ENCODE measurements at regions not wholly inside any gene's neighbourhood (a gene's known extent, or its start where the extent isn't known, plus 50 kb on each side); places are given as distances from the start of the nearest gene placed in this dataset.

GRCh38 chr19:28876609-28877123, 336.3 kb downstream of the UQCRFS1 start:
- DNase-seq: no peak

DNA sequence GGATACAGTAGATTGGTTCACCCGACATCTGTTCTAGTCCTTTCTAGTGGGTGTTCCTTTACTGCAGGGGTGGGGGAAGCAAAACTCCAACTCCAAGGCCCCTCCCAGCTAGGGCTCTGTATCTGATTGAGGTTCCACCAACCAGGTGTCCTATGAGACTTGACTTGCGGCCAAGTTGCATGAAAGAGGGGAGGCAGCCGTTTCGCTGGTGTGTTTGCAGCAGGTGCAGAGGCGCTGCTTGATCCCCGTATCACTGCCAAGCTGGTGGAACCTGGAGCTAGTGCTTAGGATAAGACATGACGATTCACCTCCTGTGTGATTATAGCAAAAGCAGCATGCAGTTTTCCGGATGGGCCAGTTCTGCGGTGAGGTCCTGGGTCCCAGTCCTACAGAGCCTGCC, 338.2 kb downstream of the UQCRFS1 start:
- no peak for DNase-seq

DNA sequence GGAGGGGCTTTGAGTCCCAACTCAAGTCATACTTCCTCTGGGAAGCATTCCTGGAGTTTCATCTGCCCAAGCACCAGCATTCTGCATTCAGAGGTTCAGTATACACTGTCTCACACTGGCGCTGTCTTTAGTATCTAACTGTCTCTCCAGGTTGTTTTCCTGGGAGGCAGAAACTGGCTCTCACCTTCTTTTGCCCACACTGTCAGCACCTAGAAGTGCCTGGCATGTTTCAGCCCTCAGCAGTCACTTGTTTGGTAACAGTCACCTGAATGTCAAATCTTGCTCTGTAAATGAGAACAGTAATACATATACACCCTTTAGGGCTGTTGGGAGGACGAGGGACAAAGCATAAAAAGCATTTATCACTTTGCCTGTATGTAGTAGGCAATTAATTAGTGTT, 339.6 kb downstream of the UQCRFS1 start:
- no peak for DNase-seq

DNA sequence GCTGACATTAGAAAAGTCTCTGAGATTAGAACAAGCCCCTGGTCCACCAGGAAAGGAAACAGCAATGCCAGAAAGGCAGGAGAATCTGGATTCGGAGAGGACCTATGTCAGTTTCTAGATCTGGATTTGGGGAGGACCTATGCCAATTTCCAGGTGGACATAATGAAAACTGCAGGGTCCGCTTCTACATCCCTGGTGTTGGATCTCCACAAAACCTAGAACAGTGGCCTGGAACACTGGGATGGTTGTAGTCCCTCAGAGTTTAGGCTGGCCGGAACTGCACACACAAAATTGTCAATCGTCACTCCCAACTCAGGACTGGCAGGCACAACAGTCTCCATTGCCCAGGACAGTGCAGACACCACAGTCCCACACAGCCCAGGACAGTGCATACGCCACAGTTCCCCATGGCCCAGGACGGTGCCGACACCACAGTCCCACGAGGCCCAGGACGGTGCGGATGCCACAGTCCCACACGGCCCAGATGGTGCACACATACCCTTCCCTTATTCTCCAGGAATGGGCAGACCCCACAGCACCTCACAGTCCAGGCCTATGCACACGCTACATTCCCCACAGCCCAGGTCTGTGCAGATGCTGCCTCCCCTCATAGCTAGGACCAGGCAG, 341.7 kb downstream of the UQCRFS1 start:
- DNase-seq: no peak

- DNase-seq: no peak
These were observed 343.5 kb downstream of the UQCRFS1 start for GRCh38 chr19:28869459-28869858.

DNA sequence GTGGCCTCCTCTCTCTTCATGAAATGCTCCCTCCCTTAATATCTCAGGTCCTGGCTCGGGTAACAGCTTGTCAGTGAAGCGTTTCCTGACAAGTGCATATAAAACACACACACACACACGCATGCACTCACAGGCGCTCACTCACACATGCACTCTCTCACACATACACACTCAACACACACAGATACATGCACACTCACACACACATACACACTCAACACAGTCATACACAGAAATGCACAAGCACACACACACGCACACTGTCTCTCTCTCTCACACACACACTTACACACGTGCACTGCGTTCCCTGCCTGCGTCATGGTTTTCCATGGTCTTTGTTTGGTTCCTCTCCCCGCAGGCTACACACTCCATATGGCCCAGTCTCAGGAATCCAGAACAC, 344.1 kb downstream of the UQCRFS1 start:
- no peak for DNase-seq

DNA sequence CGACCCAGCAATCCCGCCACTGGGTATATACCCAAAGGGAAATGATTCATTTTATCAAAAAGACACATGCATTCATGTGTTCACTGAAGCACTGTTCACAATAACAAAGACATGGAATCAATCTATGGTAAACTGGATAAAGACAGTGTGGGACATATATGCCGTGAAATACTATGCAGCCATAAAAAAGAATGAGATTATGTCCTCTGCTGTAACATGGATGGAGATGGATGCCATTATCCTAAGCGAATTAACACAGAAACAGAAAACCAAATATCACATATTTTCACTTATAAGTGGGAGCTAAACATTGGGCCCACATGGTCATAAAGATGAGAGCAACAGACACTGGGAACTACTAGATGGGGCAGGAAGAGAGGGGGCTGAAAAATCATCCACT, 345.0 kb downstream of the UQCRFS1 start:
- DNase-seq: no peak

- DNase-seq: no peak
These were observed 348.3 kb downstream of the UQCRFS1 start for GRCh38 chr19:28864577-28865042.

DNA sequence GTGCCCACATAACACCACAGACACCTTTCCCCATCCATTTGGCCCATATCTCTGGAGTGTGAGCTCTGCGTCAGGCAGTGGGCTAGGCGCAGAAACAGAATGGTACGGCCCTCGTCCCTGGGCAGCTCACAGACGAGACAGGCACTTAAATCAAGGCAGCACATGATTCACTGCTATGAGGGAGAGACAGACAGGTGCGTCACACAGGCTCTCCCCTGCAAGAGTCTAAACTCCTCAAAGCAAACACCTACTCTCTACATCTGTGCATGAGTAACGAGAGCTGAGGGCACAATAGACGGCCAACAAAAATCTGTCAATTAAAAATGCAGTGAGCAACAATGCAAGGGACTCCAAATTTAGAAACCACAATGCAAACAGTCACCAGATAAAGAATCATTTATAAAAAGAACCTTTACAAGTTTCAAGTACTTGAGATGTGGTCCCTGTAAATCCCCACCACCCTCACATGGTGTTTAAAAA, 348.9 kb downstream of the UQCRFS1 start:
- no peak for DNase-seq

DNA sequence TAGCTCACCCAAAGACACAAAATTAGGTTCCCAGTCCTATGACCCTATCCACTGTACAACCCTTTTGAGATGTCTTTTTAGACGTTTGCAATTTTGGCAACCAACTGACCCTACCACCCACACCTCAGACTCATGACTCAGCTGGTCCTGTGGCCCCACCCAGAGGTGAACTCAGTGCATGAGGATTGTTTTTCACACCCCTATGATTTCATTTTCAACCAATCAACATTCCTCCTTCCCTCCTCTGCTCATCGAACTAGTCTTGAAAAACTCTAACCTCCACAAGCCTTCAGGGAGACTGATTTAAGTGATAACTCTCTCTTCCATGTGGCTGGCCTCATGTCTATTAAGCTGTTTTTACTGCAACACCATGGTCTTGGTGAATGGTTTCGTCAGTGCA, 350.7 kb downstream of the UQCRFS1 start:
- no peak for DNase-seq

DNA sequence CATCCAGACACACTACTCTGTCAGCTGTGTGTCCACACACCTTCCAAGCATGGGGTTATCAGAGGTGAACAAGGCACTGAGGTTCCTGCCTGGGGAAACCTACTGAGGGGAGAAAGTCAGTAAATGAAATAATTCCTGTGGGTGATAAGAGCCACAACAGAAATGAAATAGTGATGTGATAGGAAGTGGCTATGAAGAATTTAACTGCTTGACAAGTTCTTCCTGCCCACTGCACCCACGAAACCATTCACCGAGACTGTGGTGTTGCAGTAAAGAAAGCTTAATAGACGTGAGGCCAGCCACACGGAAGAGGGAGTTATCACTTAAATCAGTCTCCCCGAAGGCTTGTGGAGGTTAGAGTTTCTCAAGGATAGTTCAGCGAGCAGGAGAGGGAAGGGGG, 353.1 kb downstream of the UQCRFS1 start:
- DNase-seq: no peak

DNA sequence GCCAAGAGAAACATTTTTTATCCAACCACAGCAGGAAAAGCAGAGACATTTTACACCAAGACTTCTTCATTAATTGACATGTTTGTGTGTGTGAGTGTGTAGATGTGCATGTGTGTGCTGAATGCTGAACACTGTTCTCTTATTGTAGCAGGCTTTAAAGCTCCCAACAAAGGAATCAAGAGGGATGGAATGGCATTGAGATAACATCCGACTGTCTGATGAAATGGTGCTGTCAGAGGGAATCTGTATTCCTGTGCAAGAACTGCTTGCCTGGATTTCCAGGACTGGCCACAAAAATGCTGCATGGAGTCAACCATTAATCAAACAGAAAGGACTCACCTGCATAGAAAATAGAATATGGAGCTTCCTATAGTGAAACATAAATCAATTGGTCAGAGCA, 354.0 kb downstream of the UQCRFS1 start:
- no peak for DNase-seq

DNA sequence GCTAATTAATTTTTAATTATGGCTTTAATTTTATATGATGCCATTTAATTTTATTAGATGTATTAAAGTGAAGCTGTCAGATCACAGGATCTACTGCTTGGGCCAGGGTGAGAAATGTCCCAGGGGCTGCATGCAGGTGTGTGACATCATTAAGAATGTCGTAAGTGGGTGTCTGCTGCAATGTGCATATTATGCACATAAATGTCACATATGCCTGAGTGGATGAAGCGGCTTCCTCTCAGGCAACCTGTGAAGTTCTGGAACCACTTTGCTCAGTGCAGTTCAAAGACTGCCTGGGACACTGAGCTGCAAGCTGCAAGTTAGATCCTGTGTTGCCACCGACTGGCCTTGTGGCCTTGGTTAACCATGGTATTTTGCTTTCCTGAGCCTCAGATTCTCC, 355.0 kb downstream of the UQCRFS1 start:
- no peak for DNase-seq

- DNase-seq: no peak
These were observed 357.7 kb downstream of the UQCRFS1 start for GRCh38 chr19:28855216-28855615.

GRCh38 chr19:28847468-28847867, 365.5 kb downstream of the UQCRFS1 start:
- DNase-seq: no peak

- no peak for DNase-seq
These were observed 366.7 kb downstream of the UQCRFS1 start for GRCh38 chr19:28846094-28846812.

GRCh38 chr19:28843761-28844492, 369.0 kb downstream of the UQCRFS1 start:
- no peak for DNase-seq

GRCh38 chr19:28841531-28841930, 371.4 kb downstream of the UQCRFS1 start:
- DNase-seq: no peak

- DNase-seq: no peak
These were observed 372.1 kb downstream of the UQCRFS1 start for GRCh38 chr19:28840891-28841290.

GRCh38 chr19:28839455-28839854, 373.5 kb downstream of the UQCRFS1 start:
- DNase-seq: no peak

DNA sequence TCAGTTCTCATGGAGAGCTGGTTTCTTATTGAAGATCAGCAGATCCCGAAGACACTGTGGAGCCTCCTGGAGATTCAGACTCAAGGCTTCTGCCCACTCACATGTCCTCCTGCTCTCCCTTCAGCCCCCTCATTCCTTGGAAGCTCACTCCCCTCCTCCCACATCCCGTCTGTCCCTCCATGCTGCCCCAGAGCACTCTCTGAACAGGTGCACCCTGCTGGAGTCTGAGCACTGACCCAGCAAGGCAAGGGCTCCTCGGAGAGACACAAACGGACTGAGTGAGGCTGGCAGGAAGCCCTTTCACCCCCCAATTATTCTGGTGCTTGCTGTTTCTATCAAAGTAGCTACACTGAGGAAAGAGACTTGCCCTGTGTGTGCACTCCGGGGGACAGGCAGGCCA, 374.0 kb downstream of the UQCRFS1 start:
- DNase-seq: no peak

GRCh38 chr19:28836421-28836820, 376.5 kb downstream of the UQCRFS1 start:
- DNase-seq: no peak

DNA sequence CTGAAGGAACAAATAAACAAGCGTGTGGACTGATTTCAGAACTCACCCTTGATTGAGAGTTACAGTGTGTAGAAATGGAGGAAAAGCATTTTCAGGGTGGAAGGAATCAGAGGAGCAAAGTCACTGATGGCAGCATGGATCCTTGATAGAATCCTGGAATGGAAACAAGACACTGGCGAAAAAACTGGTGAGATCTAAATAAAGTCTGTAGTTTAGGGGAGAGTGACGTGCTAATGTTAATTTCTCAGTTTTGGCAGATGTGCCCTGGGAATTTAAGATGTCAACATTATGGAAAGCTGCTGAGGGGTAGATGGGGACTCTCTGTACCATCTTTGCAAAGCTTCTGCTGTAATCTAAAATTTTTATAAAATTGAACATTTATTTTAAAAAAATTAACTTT, 378.0 kb downstream of the UQCRFS1 start:
- no peak for DNase-seq

- DNase-seq: no peak
These were observed 381.5 kb downstream of the UQCRFS1 start for GRCh38 chr19:28831462-28831861.

Data from AML-193 (cell line).